Testis (tissue), 2 donors: ENCODE measurements at regions not wholly inside any gene's neighbourhood (a gene's known extent, or its start where the extent isn't known, plus 50 kb on each side); places are given as distances from the start of the nearest gene placed in this dataset.

ENCODE experiments used
- DNase-seq: peaks from one replicate; pipeline ENCODE4 v3.0.0-alpha.2; 2019
- H3K27ac ChIP-seq, 2 donors: fragments of 200-600 bp; sonication (generic); one replicate each; pipeline ENCODE4 v1.5.1; 2019
- H3K27me3 ChIP-seq: fragments of 200-600 bp; sonication (generic); one replicate; pipeline ENCODE4 v1.5.1; 2019
- H3K36me3 ChIP-seq: fragments of 200-600 bp; sonication (generic); one replicate; pipeline ENCODE4 v1.5.1; 2017; ENCODE audit warnings: low read depth; ENCODE audit errors: missing control alignments
- H3K4me1 ChIP-seq: fragments of 200-600 bp; sonication (generic); one replicate; pipeline ENCODE4 v1.5.1; 2019
- H3K4me3 ChIP-seq, 2 donors: fragments of 200-600 bp; sonication (generic); one replicate each; pipeline ENCODE4 v1.5.1; 2017 to 2019
- H3K9me3 ChIP-seq: fragments of 200-600 bp; sonication (generic); one replicate; pipeline ENCODE4 v1.5.1; 2017
- CTCF ChIP-seq, 3 experiments: fragments of 450-650 bp in 2 of 3; fragments of 200-600 bp in 1 of 3; sonication (generic) in 1 of 3; IDR thresholded peaks; one replicate each; pipeline ENCODE4 v1.5.1; 2016 to 2019; ENCODE audit warnings: antibody characterized with exemption in 3 of 3, mild to moderate bottlenecking in 2 of 3, moderate library complexity in 1 of 3
- POLR2A ChIP-seq: fragments of 450-650 bp; IDR thresholded peaks from one replicate; pipeline ENCODE4 v1.6.1; 2017; ENCODE audit warnings: antibody characterized with exemption, mild to moderate bottlenecking, moderate library complexity
- WGBS, 2 donors: methylation state at CpG; one replicate each; pipeline ENCODE4 v1.1.5; 2018; 5-methylcytosine and 5-hydroxymethylcytosine counted together
- intact Hi-C: fragments of 100-400 bp; cut with DNase I; formaldehyde crosslinking; loops from one replicate; pipeline ENCODE4 v1.15.1; 2023; ENCODE audit warnings: low total_unique reads

GRCh38 chr2:105168543-105168942 lies 73.0 kb upstream of the GPR45 start:
- intact Hi-C loops = no loop called here
- TF ChIP-seq POLR2A (no peak), CTCF (IDR thresholded peaks at IDR 0.05) (no peak)
- Histone ChIP-seq H3K4me3 (no peak overlapping the region), H3K27me3 (no peaks in the 10 kb centered on the region), H3K4me1 (no peaks in the 10 kb centered on the region), H3K27ac (no peak overlapping the region), H3K36me3 (no peaks in the 10 kb centered on the region), H3K9me3 (no peaks in the 10 kb centered on the region)
- DNase-seq = no peak
- WGBS, 2 donors = 35 to 46% methylated on average over 5 of the region's 5 CpGs

- no peaks in the 10 kb centered on the region for H3K4me1 ChIP-seq
- H3K27ac ChIP-seq = no peak overlapping the region
- no peak overlapping the region for H3K4me3 ChIP-seq
- H3K27me3 ChIP-seq = no peaks in the 10 kb centered on the region
- 36 to 45% methylated on average over 4 of the region's 4 CpGs for WGBS, 2 donors
- no peaks in the 10 kb centered on the region for H3K36me3 ChIP-seq
- TF ChIP-seq CTCF (IDR thresholded peaks at IDR 0.05) (no peak), POLR2A (no peak)
- no peaks in the 10 kb centered on the region for H3K9me3 ChIP-seq
- intact Hi-C loops = no loop called here
- DNase-seq = no peak
Measured at GRCh38 chr2:105175231-105175630, 66.3 kb upstream of the GPR45 start.

- no peaks in the 10 kb centered on the region for H3K27me3 ChIP-seq
- no peaks in the 10 kb centered on the region for H3K36me3 ChIP-seq
- H3K27ac ChIP-seq = no peak overlapping the region
- DNase-seq = no peak
- WGBS, 2 donors = 78 to 84% methylated on average over 10 of the region's 10 CpGs
- intact Hi-C loops = no loop called here
- no peaks in the 10 kb centered on the region for H3K9me3 ChIP-seq
- no peak overlapping the region for H3K4me3 ChIP-seq
- H3K4me1 ChIP-seq = no peaks in the 10 kb centered on the region
- TF ChIP-seq POLR2A (no peak), CTCF (IDR thresholded peaks at IDR 0.05) (no peak)
Measured at GRCh38 chr2:105176429-105176828, 65.1 kb upstream of the GPR45 start.

DNA sequence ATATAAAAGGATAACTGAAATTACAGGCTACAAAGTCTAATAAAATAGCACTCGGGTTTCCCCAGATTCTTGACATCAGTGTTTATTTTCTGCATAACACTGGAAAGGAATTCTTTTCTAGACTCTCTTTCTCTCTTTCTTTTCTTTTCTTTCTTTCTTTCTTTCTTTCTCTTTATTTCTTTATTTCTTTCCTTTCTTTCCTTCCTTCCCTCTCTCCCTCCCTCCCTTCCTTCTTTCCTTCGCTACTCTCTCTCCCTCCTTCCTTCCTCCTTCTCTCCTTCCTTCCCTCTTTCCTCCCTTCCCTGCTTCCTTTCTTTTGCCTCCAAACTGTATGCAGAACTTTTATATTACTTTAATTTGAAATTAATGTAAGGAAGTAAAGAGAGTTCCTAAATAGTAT lies 64.5 kb upstream of the GPR45 start:
- intact Hi-C loops = no loop called here
- DNase-seq = no peak
- H3K4me3 ChIP-seq = no peak overlapping the region
- no peak overlapping the region for H3K27ac ChIP-seq
- H3K9me3 ChIP-seq = no peaks in the 10 kb centered on the region
- H3K27me3 ChIP-seq = no peaks in the 10 kb centered on the region
- TF ChIP-seq POLR2A (no peak), CTCF (IDR thresholded peaks at IDR 0.05) (no peak)
- WGBS, 2 donors = 76% methylated on average over 2 of the region's 2 CpGs
- no peaks in the 10 kb centered on the region for H3K4me1 ChIP-seq
- no peaks in the 10 kb centered on the region for H3K36me3 ChIP-seq

- H3K4me3 ChIP-seq = no peak overlapping the region
- H3K9me3 ChIP-seq = no peaks in the 10 kb centered on the region
- H3K27ac ChIP-seq = no peak overlapping the region
- DNase-seq = no peak
- 45 to 64% methylated on average over 7 to 12 of the region's 12 CpGs for WGBS, 2 donors
- H3K4me1 ChIP-seq = no peaks in the 10 kb centered on the region
- no peak for TF ChIP-seq POLR2A
- no peak for TF ChIP-seq CTCF (IDR thresholded peaks at IDR 0.05)
- H3K36me3 ChIP-seq = no peaks in the 10 kb centered on the region
- intact Hi-C loops = no loop called here
- no peaks in the 10 kb centered on the region for H3K27me3 ChIP-seq
Measured at GRCh38 chr2:105177536-105178254, 63.8 kb upstream of the GPR45 start.
